Ascending aorta (tissue), 2 donors: ENCODE measurements at regions not wholly inside any gene's neighbourhood (a gene's known extent, or its start where the extent isn't known, plus 50 kb on each side); places are given as distances from the start of the nearest gene placed in this dataset.
"Not testable (repeated sequence)": the region's sequence is repeated elsewhere in the genome, so short reads cannot be mapped to it uniquely, and the experiment has no call there.

Source experiments
- DNase-seq, 2 donors: peaks; one replicate each; pipeline ENCODE4 v3.0.0-alpha.2; 2019; ENCODE audit warnings: low spot score in 2 of 2
- H3K27ac ChIP-seq, 2 donors: fragments of 200-600 bp; sonication (generic); one replicate each; pipeline ENCODE4 v1.5.1; 2016 to 2017; ENCODE audit warnings: mild to moderate bottlenecking in 1 of 2
- H3K27me3 ChIP-seq: fragments of 200-600 bp; sonication (generic); one replicate; pipeline ENCODE4 v1.5.1; 2017
- H3K36me3 ChIP-seq, 2 donors: fragments of 200-600 bp; sonication (generic); one replicate each; pipeline ENCODE4 v1.5.1; 2016
- H3K4me1 ChIP-seq, 2 donors: fragments of 200-600 bp; sonication (generic); one replicate each; pipeline ENCODE4 v1.5.1; 2016 to 2017; ENCODE audit warnings: mild to moderate bottlenecking in 1 of 2
- H3K4me3 ChIP-seq, 2 donors: fragments of 200-600 bp; sonication (generic); one replicate each; pipeline ENCODE4 v1.5.1; 2016 to 2017; ENCODE audit warnings: mild to moderate bottlenecking in 1 of 2
- H3K9me3 ChIP-seq, 2 donors: fragments of 200-600 bp; sonication (generic); one replicate each; pipeline ENCODE4 v1.5.1; 2016
- intact Hi-C: fragments of 100-400 bp; cut with DNase I; formaldehyde crosslinking; loops from one replicate; pipeline ENCODE4 v1.15.1; 2023
- TF ChIP-seq, protein P1 (sequence below), 3 experiments: fragments of 200-600 bp in 2 of 3; fragments of 450-650 bp in 1 of 3; sonication (generic) in 2 of 3; IDR thresholded peaks; one replicate each; pipeline ENCODE4 v1.5.1; 2016 to 2019; ENCODE audit warnings: antibody characterized with exemption in 3 of 3, mild to moderate bottlenecking in 1 of 3, moderate library complexity in 1 of 3

GRCh38 chr6:2307799-2308198, 62.4 kb upstream of the GMDS start:
- H3K36me3 ChIP-seq = no peaks in the 10 kb centered on the region
- no peaks in the 10 kb centered on the region for H3K9me3 ChIP-seq
- TF ChIP-seq, protein P1, sequence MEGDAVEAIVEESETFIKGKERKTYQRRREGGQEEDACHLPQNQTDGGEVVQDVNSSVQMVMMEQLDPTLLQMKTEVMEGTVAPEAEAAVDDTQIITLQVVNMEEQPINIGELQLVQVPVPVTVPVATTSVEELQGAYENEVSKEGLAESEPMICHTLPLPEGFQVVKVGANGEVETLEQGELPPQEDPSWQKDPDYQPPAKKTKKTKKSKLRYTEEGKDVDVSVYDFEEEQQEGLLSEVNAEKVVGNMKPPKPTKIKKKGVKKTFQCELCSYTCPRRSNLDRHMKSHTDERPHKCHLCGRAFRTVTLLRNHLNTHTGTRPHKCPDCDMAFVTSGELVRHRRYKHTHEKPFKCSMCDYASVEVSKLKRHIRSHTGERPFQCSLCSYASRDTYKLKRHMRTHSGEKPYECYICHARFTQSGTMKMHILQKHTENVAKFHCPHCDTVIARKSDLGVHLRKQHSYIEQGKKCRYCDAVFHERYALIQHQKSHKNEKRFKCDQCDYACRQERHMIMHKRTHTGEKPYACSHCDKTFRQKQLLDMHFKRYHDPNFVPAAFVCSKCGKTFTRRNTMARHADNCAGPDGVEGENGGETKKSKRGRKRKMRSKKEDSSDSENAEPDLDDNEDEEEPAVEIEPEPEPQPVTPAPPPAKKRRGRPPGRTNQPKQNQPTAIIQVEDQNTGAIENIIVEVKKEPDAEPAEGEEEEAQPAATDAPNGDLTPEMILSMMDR (IDR thresholded peaks at IDR 0.05) = no peak
- no peak overlapping the region for H3K27ac ChIP-seq
- H3K4me3 ChIP-seq = no peak overlapping the region
- no peak for DNase-seq
- H3K27me3 ChIP-seq = no peaks in the 10 kb centered on the region
- intact Hi-C loops = no loop called here
- H3K4me1 ChIP-seq = no peaks in the 10 kb centered on the region

GRCh38 chr6:2305951-2306350, 60.5 kb upstream of the GMDS start:
- Histone ChIP-seq H3K4me3 (no peak overlapping the region), H3K27me3 (no peaks in the 10 kb centered on the region), H3K36me3 (no peaks in the 10 kb centered on the region), H3K9me3 (peaks cover 0 to 4% of the 10 kb centered on the region in 2 donors), H3K4me1 (no peaks in the 10 kb centered on the region), H3K27ac (no peak overlapping the region)
- TF ChIP-seq, protein P1 (IDR thresholded peaks at IDR 0.05) = no peak
- DNase-seq = no peak
- intact Hi-C loops = no loop called here

DNA sequence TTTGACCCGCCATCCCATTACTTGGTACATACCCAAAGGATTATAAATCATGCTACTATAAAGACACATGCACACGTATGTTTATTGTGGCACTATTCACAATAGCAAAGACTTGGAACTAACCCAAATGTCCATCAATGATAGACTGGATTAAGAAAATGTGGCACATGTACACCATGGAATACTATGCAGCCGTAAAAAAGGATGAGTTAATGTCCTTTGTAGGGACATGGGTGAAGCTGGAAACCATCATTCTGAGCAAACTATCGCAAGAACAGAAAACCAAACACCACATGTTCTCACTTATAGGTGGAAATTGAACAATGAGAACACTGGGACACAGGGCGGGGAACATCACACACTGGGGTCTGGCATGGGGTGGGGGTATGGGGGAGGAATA, 57.1 kb upstream of the GMDS start:
- H3K27me3 ChIP-seq, DNase-seq, H3K4me1 ChIP-seq, H3K27ac ChIP-seq, H3K4me3 ChIP-seq, H3K36me3 ChIP-seq, intact Hi-C loops: not testable (repeated sequence)
- peaks cover 0 to 27% of the 10 kb centered on the region in 2 donors for H3K9me3 ChIP-seq

DNA sequence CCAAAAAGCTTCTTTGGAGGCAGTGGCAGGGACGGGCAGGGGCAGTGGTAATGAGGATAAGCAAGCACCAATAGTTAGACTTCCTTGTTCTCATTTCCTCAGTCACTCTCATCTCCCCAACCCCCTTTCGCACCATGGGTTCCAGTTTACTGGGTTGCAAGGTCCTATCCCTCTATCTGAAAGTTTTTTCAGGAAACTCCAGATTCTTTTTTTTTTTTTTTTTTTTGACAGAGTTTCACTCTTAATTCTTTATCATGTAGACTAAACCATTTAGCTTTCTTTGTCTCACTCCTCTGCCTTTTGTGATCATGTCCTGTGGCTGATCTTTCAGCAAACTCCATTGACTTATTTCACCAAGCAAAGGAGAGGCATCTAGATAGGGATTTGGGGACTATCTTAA, 51.4 kb upstream of the GMDS start:
- no peaks in the 10 kb centered on the region for H3K4me1 ChIP-seq
- no peaks in the 10 kb centered on the region for H3K36me3 ChIP-seq
- intact Hi-C loops = no loop called here
- TF ChIP-seq, protein P1 (IDR thresholded peaks at IDR 0.05) = no peak
- no peak for DNase-seq
- no peaks in the 10 kb centered on the region for H3K27me3 ChIP-seq
- peaks cover 0 to 68% of the 10 kb centered on the region in 2 donors for H3K9me3 ChIP-seq
- no peak overlapping the region for H3K27ac ChIP-seq
- no peak overlapping the region for H3K4me3 ChIP-seq
